ENCODE measurements at regions not wholly inside any gene's neighbourhood (a gene's known extent, or its start where the extent isn't known, plus 50 kb on each side); places are given as distances from the start of the nearest gene placed in this dataset.

DNA sequence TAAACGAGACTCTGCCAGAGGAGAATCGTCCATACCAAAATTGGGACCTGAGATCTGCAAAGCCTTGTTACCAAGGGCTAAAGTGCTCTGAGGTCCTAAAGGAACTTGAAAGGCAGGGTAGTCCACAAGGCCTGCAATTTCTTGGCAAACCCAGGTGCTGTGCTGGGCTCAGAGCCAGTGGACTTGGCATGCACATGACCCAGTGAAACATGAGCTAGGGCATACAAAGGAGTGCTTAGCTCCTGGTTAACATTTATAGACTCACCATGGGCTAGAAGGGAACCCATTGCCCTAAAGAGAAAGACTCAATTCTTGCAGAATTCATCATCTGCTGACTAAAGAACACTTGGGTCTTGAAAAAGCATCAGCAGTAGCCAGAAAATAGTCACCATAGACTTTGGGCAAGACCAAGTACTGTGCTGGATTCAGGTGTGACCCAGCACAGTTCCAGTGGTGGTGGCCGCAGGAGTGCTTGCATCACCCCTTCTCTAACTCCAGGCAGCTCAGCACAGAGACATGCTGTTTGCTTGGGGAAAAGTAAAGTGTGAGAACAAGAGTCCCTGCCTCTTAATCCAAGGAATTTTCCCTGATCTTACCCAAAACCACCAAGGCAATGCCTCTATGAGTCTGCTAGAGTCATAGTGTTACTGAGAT, 1069.4 kb upstream of the ADGRL2 start:
- H2BK20ac ChIP-seq (ENCODE audit: low read length) = no peak overlapping the region
- no peak overlapping the region for H2BK12ac ChIP-seq (ENCODE audit: low read depth, low read length)
- no peak overlapping the region for H3K9ac ChIP-seq (replicated peaks in 1 of 4; ENCODE audit: extremely low read depth in 1 of 4, low read depth in 3 of 4, low read length in 3 of 4)
- WGBS, 2 experiments (ENCODE audit: extremely low coverage in 1 of 2, insufficient coverage in 1 of 2, insufficient read length in 1 of 2, insufficient replicate concordance in 2 of 2, low coverage in 1 of 2, low lambda C conversion rate in 2 of 2, missing lambda C conversion rate in 1 of 2) = 96% methylated on average over 3 of the region's 3 CpGs; no CpG with 5 or more reads in 1 of the 2 experiments
- H2BK15ac ChIP-seq (ENCODE audit: low read length) = no peak overlapping the region
- no peak overlapping the region for H3K4me3 ChIP-seq (ENCODE audit: extremely low read depth in 1 of 4, insufficient read depth in 2 of 4, low read depth in 3 of 4, low read length in 4 of 4)
- no peak overlapping the region for H3K23ac ChIP-seq (ENCODE audit: insufficient read length)
- no peak overlapping the region for H4K91ac ChIP-seq (replicated peaks; ENCODE audit: insufficient read length, low read length)
- POLR2A ChIA-PET (ENCODE audit: partially characterized antibody) = no interaction called here
- no peak overlapping the region for H3K27ac ChIP-seq (ENCODE audit: low read depth, low read length)
- DNase-seq (ENCODE audit: low read depth in 1 of 2, low spot score in 2 of 2) (no peak), FAIRE-seq (no peak)
- no peak overlapping the region for H3K4me2 ChIP-seq (ENCODE audit: insufficient read depth in 1 of 2, low read depth in 2 of 2, low read length in 2 of 2)
- H4K20me1 ChIP-seq (replicated peaks in 1 of 2; ENCODE audit: control insufficient read depth in 1 of 2, insufficient read depth in 2 of 2, low read length in 2 of 2) = peaks cover 0 to 1% of the 10 kb centered on the region in 2 experiments
- CTCF ChIA-PET (ENCODE audit: partially characterized antibody) = no interaction called here
- no peak overlapping the region for H2BK5ac ChIP-seq (ENCODE audit: low read depth, low read length)
- H2AFZ ChIP-seq (ENCODE audit: low read length) = no peak overlapping the region
- no peaks in the 10 kb centered on the region for H3K9me3 ChIP-seq (ENCODE audit: insufficient read depth in 2 of 2, low read depth in 1 of 2, low read length in 1 of 2)
- H3K56ac ChIP-seq (replicated peaks; ENCODE audit: insufficient read length, low read depth, low read length) = no peak overlapping the region
- no peaks in the 10 kb centered on the region for H3K79me2 ChIP-seq (ENCODE audit: control insufficient read depth in 1 of 2, insufficient read depth in 2 of 2, low read length in 2 of 2)
- no peaks in the 10 kb centered on the region for H3K4me1 ChIP-seq (replicated peaks in 1 of 4; ENCODE audit: control insufficient read depth in 3 of 4, insufficient read depth in 4 of 4, low read length in 3 of 4)
- no peak overlapping the region for H2BK120ac ChIP-seq (replicated peaks; ENCODE audit: low read depth, low read length)
- H3K4ac ChIP-seq (replicated peaks; ENCODE audit: insufficient read length, low read depth, low read length) = no peak overlapping the region
- H4K8ac ChIP-seq (ENCODE audit: extremely low read depth, insufficient read depth, low read length) = no peak overlapping the region
- no peak overlapping the region for H4K5ac ChIP-seq (ENCODE audit: insufficient read length, low read depth, low read length)
- no peak overlapping the region for H2AK5ac ChIP-seq (ENCODE audit: low read depth, low read length)
- no peaks in the 10 kb centered on the region for H3K36me3 ChIP-seq (ENCODE audit: control insufficient read depth in 2 of 4, insufficient read depth in 4 of 4, low read length in 3 of 4)
- H3K14ac ChIP-seq (ENCODE audit: insufficient read length) = no peak overlapping the region
- no peaks in the 10 kb centered on the region for H3K27me3 ChIP-seq (replicated peaks in 1 of 4; ENCODE audit: control insufficient read depth in 3 of 4, extremely low read depth in 1 of 4, insufficient read depth in 3 of 4, low read length in 3 of 4)
- peak overlapping the region; percentile 14; the same call in 1 of the 2 replicates for H3K18ac ChIP-seq (ENCODE audit: extremely low read depth, low read length)
- H3K23me2 ChIP-seq (ENCODE audit: low read depth, low read length) = no peaks in the 10 kb centered on the region
- H3K79me1 ChIP-seq (ENCODE audit: low read depth, low read length) = no peaks in the 10 kb centered on the region
- no peak for TF ChIP-seq SP2 (IDR thresholded peaks at IDR 0.05; ENCODE audit: low read length)
- TF ChIP-seq, protein P1, sequence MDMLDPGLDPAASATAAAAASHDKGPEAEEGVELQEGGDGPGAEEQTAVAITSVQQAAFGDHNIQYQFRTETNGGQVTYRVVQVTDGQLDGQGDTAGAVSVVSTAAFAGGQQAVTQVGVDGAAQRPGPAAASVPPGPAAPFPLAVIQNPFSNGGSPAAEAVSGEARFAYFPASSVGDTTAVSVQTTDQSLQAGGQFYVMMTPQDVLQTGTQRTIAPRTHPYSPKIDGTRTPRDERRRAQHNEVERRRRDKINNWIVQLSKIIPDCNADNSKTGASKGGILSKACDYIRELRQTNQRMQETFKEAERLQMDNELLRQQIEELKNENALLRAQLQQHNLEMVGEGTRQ (IDR thresholded peaks at IDR 0.05; ENCODE audit: low read length) = no peak
- no peak for TF ChIP-seq CHD1 (IDR thresholded peaks at IDR 0.05; ENCODE audit: low read depth, low read length)
- TF ChIP-seq SUZ12 (IDR thresholded peaks at IDR 0.05; ENCODE audit: low read length) = no peak
- TF ChIP-seq, protein P2, sequence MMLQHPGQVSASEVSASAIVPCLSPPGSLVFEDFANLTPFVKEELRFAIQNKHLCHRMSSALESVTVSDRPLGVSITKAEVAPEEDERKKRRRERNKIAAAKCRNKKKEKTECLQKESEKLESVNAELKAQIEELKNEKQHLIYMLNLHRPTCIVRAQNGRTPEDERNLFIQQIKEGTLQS (IDR thresholded peaks at IDR 0.05; ENCODE audit: insufficient read depth, low read depth, low read length) = no peak
- TF ChIP-seq SRF (IDR thresholded peaks at IDR 0.05; ENCODE audit: low read depth, low read length) = no peak
- no peak for TF ChIP-seq CTBP2 (IDR thresholded peaks at IDR 0.05; ENCODE audit: borderline replicate concordance, insufficient read depth, insufficient read length, low read length)
- no peak for TF ChIP-seq CREB1 (IDR thresholded peaks at IDR 0.05)
- no peak for TF ChIP-seq POU5F1 (IDR thresholded peaks at IDR 0.05; ENCODE audit: low read depth, low read length)
- no peak for TF ChIP-seq SIN3A (conservative IDR thresholded peaks at IDR 0.05 in 1 of 2, IDR thresholded peaks at IDR 0.05 in 1 of 2; ENCODE audit: low read depth in 1 of 2, low read length in 2 of 2)
- TF ChIP-seq RXRA (IDR thresholded peaks at IDR 0.05; ENCODE audit: insufficient read depth, low read depth, low read length) = no peak
- no peak for TF ChIP-seq TAF1 (IDR thresholded peaks at IDR 0.05; ENCODE audit: low read depth, low read length)
- no peak for TF ChIP-seq TEAD4 (IDR thresholded peaks at IDR 0.05; ENCODE audit: low read depth, low read length)

All from H1 (cell line).